ENCODE measurements at regions not wholly inside any gene's neighbourhood (a gene's known extent, or its start where the extent isn't known, plus 50 kb on each side); places are given as distances from the start of the nearest gene placed in this dataset.

DNA sequence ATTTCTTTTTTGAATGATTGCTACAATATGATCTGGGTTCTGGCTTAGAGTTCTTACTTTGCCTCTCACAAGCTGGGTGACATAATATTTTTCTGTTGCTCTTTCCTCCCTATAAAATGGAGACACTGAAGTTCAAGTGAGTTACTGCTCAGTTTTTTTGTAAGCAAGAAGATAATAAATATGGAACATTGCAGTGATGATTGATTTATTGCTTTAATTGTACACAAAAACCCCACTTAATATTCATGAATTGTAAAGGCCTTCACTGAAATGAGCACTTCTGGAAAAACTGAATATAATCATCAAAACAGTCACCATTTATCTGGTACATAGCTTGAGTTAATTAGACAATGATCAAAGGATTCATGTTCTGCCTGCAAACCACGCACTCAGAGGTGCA, 71.8 kb upstream of the NAP1L1 start:
- intact Hi-C loops (cut with DNase I): no loop called here
- Histone ChIP-seq H3K4me3 (no peak overlapping the region), H3K9me3 (no peaks in the 10 kb centered on the region), H3K36me3 (no peaks in the 10 kb centered on the region), H3K9ac (ENCODE audit: low read depth in 2 of 2, low read length in 2 of 2) (no peak overlapping the region), H3K4me1 (no peaks in the 10 kb centered on the region), H3K27ac (no peak overlapping the region), H3K27me3 (no peaks in the 10 kb centered on the region)
- DNase-seq: no peak
- TF ChIP-seq, protein P1, sequence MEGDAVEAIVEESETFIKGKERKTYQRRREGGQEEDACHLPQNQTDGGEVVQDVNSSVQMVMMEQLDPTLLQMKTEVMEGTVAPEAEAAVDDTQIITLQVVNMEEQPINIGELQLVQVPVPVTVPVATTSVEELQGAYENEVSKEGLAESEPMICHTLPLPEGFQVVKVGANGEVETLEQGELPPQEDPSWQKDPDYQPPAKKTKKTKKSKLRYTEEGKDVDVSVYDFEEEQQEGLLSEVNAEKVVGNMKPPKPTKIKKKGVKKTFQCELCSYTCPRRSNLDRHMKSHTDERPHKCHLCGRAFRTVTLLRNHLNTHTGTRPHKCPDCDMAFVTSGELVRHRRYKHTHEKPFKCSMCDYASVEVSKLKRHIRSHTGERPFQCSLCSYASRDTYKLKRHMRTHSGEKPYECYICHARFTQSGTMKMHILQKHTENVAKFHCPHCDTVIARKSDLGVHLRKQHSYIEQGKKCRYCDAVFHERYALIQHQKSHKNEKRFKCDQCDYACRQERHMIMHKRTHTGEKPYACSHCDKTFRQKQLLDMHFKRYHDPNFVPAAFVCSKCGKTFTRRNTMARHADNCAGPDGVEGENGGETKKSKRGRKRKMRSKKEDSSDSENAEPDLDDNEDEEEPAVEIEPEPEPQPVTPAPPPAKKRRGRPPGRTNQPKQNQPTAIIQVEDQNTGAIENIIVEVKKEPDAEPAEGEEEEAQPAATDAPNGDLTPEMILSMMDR (IDR thresholded peaks at IDR 0.05): no peak

DNA sequence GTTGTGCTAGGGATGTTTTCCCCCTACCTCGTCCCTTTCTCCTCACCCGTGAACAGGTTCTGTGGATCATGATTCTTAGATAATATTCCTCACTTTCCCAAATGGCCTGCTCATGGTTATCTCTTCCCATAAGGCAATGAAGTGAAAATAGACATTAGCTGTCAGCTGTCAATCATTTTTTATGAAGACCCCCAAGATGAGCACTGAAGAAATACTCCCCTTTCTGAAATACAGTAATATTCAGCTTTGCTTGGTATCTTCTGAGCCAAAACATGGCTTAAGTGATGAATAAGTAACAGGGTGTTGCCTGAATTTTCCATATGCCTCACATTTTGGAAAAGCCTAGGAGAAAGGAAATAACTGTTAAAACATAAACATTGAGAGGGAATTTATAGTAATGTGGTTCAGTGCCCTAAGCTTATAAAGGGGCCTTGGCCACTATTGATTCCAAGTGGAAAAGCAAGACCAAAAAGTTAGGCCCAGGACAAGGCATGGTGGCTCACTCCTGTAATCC, 70.7 kb upstream of the NAP1L1 start:
- no peak overlapping the region for H3K9ac ChIP-seq (ENCODE audit: low read depth in 2 of 2, low read length in 2 of 2)
- DNase-seq: no peak
- no peaks in the 10 kb centered on the region for H3K27me3 ChIP-seq
- no peaks in the 10 kb centered on the region for H3K9me3 ChIP-seq
- no peak overlapping the region for H3K4me3 ChIP-seq
- TF ChIP-seq, protein P1 (IDR thresholded peaks at IDR 0.05): no peak
- no peak overlapping the region for H3K27ac ChIP-seq
- intact Hi-C loops (cut with DNase I): no loop called here
- H3K4me1 ChIP-seq: no peaks in the 10 kb centered on the region
- no peaks in the 10 kb centered on the region for H3K36me3 ChIP-seq

DNA sequence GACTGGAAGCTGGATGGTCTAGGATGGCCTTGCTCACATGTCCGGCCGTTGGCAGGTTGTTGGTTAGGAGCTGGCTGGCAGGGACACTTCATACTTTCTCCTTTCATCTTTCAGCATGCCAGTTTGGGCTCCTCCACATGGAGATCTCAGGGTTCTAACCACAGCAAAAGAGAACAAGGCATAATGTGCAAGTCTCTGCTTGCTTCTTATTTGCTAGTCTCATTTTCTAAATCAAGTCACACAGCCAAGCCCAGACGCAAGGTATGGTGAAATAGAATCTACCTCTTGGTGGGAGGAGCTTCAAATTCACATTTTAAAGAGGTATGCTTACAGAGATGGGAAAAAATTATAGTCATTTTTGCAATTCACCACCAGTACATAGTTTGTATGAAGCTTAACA, 69.1 kb upstream of the NAP1L1 start:
- no peak overlapping the region for H3K9ac ChIP-seq (ENCODE audit: low read depth in 2 of 2, low read length in 2 of 2)
- H3K27me3 ChIP-seq: no peaks in the 10 kb centered on the region
- TF ChIP-seq, protein P1 (IDR thresholded peaks at IDR 0.05): no peak
- H3K4me1 ChIP-seq: no peaks in the 10 kb centered on the region
- intact Hi-C loops (cut with DNase I): no loop called here
- no peaks in the 10 kb centered on the region for H3K36me3 ChIP-seq
- no peaks in the 10 kb centered on the region for H3K9me3 ChIP-seq
- no peak overlapping the region for H3K27ac ChIP-seq
- no peak overlapping the region for H3K4me3 ChIP-seq
- no peak for DNase-seq

DNA sequence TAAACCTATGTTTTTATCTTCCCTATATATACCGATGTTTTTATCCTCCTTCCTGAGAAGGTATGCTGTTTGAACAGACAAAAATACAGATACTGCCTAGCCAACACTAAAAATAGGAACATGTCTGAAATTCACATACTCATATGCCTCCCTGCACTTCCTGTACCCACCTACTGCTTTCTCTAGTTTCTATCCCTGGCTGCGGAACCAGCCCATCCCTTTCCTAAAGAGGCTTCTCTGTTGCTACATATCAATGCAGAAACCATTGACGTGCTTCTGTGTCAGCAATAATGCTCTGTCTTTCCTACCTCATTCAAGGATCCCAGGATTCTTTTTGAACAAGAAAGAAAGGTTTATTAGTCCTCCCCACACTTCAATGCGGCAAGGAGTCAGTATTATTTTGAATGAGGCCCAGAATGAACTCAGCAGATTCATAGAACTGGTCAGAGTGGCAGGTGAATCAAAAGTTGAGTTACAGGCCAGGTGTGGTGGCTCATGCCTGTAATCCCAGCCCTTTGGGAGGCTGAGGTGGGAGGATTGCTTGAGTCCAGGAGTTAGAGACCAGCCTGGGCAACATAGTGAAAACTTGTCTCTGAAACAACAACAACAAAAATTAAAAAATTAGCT, 67.8 kb upstream of the NAP1L1 start:
- no peaks in the 10 kb centered on the region for H3K27me3 ChIP-seq
- DNase-seq: no peak
- TF ChIP-seq, protein P1 (IDR thresholded peaks at IDR 0.05): no peak
- H3K9me3 ChIP-seq: no peaks in the 10 kb centered on the region
- no peak overlapping the region for H3K9ac ChIP-seq (ENCODE audit: low read depth in 2 of 2, low read length in 2 of 2)
- H3K27ac ChIP-seq: no peak overlapping the region
- intact Hi-C loops (cut with DNase I): no loop called here
- no peaks in the 10 kb centered on the region for H3K4me1 ChIP-seq
- no peaks in the 10 kb centered on the region for H3K36me3 ChIP-seq
- H3K4me3 ChIP-seq: no peak overlapping the region

DNA sequence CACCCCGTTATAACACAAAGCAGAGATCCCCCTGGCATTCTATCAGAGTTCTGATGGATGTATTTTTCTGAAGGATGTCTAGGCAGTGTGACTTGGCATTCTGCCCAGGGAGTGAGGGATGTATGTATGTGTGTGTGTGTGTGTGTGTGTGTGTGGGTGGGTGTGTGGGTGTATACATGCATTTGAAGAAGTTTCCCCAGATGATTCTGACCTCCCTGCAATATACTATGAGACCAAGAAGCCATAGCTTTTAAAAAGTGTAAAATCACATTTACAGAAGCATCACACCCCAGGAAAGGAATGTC, 59.7 kb upstream of the NAP1L1 start:
- Histone ChIP-seq H3K4me1 (no peaks in the 10 kb centered on the region), H3K4me3 (no peak overlapping the region), H3K9me3 (no peaks in the 10 kb centered on the region), H3K27ac (no peak overlapping the region), H3K9ac (ENCODE audit: low read depth in 2 of 2, low read length in 2 of 2) (no peak overlapping the region), H3K36me3 (no peaks in the 10 kb centered on the region), H3K27me3 (no peaks in the 10 kb centered on the region)
- intact Hi-C loops (cut with DNase I): no loop called here
- no peak for DNase-seq
- TF ChIP-seq, protein P1 (IDR thresholded peaks at IDR 0.05): no peak

Measured in colonic mucosa (tissue), 4 donors.